Mammary epithelial cell (primary cell): ENCODE measurements at regions not wholly inside any gene's neighbourhood (a gene's known extent, or its start where the extent isn't known, plus 50 kb on each side); places are given as distances from the start of the nearest gene placed in this dataset.

Experiments
- EZH2 ChIP-seq: IDR thresholded peaks from 2 replicates; pipeline ENCODE4 v1.6.1; 2012; ENCODE audit warnings: low read length, inconsistent platforms, borderline replicate concordance
- TF ChIP-seq, protein P1 (sequence below), 2 donors: IDR thresholded peaks in 1 of 2; conservative IDR thresholded peaks in 1 of 2; 2 replicates each; pipeline ENCODE4 v1.5.1; 2011 to 2012; ENCODE audit warnings: inconsistent platforms in 2 of 2, low read length in 2 of 2, mild to moderate bottlenecking in 2 of 2, control low read depth in 1 of 2, low read depth in 1 of 2; ENCODE audit not compliant: insufficient read depth in 1 of 2; ENCODE audit errors: extremely low read depth in 1 of 2

- TF ChIP-seq EZH2: no peak
- TF ChIP-seq, protein P1, sequence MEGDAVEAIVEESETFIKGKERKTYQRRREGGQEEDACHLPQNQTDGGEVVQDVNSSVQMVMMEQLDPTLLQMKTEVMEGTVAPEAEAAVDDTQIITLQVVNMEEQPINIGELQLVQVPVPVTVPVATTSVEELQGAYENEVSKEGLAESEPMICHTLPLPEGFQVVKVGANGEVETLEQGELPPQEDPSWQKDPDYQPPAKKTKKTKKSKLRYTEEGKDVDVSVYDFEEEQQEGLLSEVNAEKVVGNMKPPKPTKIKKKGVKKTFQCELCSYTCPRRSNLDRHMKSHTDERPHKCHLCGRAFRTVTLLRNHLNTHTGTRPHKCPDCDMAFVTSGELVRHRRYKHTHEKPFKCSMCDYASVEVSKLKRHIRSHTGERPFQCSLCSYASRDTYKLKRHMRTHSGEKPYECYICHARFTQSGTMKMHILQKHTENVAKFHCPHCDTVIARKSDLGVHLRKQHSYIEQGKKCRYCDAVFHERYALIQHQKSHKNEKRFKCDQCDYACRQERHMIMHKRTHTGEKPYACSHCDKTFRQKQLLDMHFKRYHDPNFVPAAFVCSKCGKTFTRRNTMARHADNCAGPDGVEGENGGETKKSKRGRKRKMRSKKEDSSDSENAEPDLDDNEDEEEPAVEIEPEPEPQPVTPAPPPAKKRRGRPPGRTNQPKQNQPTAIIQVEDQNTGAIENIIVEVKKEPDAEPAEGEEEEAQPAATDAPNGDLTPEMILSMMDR (conservative IDR thresholded peaks at IDR 0.05 in 1 of 2, IDR thresholded peaks at IDR 0.05 in 1 of 2; ENCODE audit: extremely low read depth in 1 of 2, insufficient read depth in 1 of 2, low read depth in 1 of 2, low read length in 2 of 2): no peak
Measured at GRCh38 chr2:118301248-118301647, 213.0 kb downstream of the INSIG2 start.
